GM13976 (cell line): ENCODE measurements at regions not wholly inside any gene's neighbourhood (a gene's known extent, or its start where the extent isn't known, plus 50 kb on each side); places are given as distances from the start of the nearest gene placed in this dataset.

ENCODE experiments used
- DNase-seq: peaks from one replicate; pipeline ENCODE4 v3.0.0; 2012; ENCODE audit warnings: low spot score
- in situ Hi-C: fragments of 300-500 bp; cut with MboI; formaldehyde crosslinking; loops from one replicate; pipeline ENCODE4 v1.12.0; 2022; ENCODE audit warnings: low sequenced_read_pairs, mixed read lengths, inconsistent platforms; ENCODE audit not compliant: unreplicated experiment
- TF ChIP-seq, protein P1 (sequence below): IDR thresholded peaks from 2 replicates; pipeline ENCODE4 v1.5.1; 2012; ENCODE audit warnings: borderline replicate concordance, mild to moderate bottlenecking; ENCODE audit not compliant: insufficient read depth; ENCODE audit errors: extremely low read depth, missing control alignments, control extremely low read depth

GRCh38 chr7:142698429-142698828 lies 50.8 kb upstream of the PRSS1 start:
- no peak for DNase-seq
- in situ Hi-C loops = no loop called here
- TF ChIP-seq, protein P1, sequence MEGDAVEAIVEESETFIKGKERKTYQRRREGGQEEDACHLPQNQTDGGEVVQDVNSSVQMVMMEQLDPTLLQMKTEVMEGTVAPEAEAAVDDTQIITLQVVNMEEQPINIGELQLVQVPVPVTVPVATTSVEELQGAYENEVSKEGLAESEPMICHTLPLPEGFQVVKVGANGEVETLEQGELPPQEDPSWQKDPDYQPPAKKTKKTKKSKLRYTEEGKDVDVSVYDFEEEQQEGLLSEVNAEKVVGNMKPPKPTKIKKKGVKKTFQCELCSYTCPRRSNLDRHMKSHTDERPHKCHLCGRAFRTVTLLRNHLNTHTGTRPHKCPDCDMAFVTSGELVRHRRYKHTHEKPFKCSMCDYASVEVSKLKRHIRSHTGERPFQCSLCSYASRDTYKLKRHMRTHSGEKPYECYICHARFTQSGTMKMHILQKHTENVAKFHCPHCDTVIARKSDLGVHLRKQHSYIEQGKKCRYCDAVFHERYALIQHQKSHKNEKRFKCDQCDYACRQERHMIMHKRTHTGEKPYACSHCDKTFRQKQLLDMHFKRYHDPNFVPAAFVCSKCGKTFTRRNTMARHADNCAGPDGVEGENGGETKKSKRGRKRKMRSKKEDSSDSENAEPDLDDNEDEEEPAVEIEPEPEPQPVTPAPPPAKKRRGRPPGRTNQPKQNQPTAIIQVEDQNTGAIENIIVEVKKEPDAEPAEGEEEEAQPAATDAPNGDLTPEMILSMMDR = no peak

DNA sequence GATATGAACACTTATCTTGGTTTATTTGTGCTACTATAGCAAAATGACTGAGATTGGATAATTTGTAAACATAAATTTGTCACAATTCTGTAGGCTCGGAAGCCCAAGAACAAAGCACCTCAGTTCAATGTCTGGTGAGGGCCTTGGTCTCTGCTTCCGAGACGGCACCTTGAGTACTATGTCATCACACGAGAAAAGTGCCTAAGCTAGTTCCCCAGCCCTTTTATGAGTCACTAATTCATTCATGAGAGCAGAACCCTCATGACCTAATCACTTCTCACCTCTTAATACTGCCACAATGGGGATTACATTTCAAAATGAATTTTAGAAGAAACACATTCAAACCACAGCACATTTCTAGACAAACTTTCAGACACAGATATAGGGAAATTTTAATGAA lies 52.0 kb upstream of the PRSS1 start:
- TF ChIP-seq, protein P1 = no peak
- in situ Hi-C loops = no loop called here

DNA sequence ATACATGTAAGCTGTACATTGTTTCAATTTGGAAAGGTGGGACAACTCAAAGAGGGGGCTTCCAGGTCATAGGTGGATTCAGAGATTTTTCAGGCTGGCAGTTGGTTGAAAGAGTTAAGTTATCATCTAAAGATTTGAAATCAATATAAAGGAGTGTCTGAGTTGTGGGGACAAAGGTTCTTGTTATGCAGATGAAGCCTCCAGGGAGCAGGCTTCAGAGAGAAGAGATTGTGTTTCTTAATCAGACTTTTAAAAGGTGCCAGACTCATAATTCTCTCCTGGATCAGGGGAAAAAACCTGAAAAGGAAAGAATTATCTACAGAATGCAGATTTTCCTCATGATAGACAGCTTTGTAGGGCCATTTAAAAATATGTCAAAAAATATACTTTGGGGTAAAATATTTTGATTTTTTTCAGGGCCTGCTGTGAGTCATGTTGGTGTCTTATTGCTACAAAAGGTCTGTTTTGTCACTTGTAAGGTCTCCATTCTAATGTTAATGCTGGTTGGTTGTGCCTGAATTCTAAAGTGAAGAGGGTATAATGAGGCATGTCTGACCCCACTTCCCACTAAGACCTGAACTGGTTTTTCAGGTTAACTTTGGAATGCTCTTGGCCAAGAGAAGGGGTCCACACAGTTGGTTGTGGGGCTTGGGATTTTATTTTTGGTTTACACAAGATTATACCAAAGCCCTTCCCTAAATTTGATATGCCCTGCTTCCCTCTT lies 52.7 kb upstream of the PRSS1 start:
- DNase-seq = no peak
- in situ Hi-C loops = no loop called here
- TF ChIP-seq, protein P1 = no peak

More for the DNA sequence above, 52.0 kb upstream of the PRSS1 start:
- DNase-seq = no peak

- DNase-seq = no peak
- in situ Hi-C loops = no loop called here
- TF ChIP-seq, protein P1 = no peak
Observed at GRCh38 chr7:142693911-142694310, 55.4 kb upstream of the PRSS1 start.

GRCh38 chr7:142690554-142691182 lies 58.6 kb upstream of the PRSS1 start:
- in situ Hi-C loops = no loop called here
- TF ChIP-seq, protein P1 = no peak
- DNase-seq = no peak

GRCh38 chr7:142689439-142690120 lies 59.7 kb upstream of the PRSS1 start:
- no peak for DNase-seq
- TF ChIP-seq, protein P1 = no peak
- in situ Hi-C loops = no loop called here
